C4-2B (cell line): ENCODE measurements at regions not wholly inside any gene's neighbourhood (a gene's known extent, or its start where the extent isn't known, plus 50 kb on each side); places are given as distances from the start of the nearest gene placed in this dataset.
"Not testable (repeated sequence)": the region's sequence is repeated elsewhere in the genome, so short reads cannot be mapped to it uniquely, and the experiment has no call there.

Experiments used
- H3K27ac ChIP-seq: fragments of 450-650 bp; 2 replicates; pipeline ENCODE4 v1.5.1; 2017
- CTCF ChIP-seq: fragments of 450-650 bp; conservative IDR thresholded peaks from 2 replicates; pipeline ENCODE4 v1.5.1; 2017; ENCODE audit warnings: mild to moderate bottlenecking
- ZFX ChIP-seq: fragments of 450-650 bp; IDR thresholded peaks from 2 replicates; pipeline ENCODE4 v1.6.1; 2017

- TF ChIP-seq CTCF (no peak), ZFX (no peak)
- no peak overlapping the region for H3K27ac ChIP-seq
These were observed 104.9 kb downstream of the CHIC2 start for GRCh38 chr4:53959343-53960120.

- TF ChIP-seq CTCF (no peak), ZFX (no peak)
- no peak overlapping the region for H3K27ac ChIP-seq
These were observed 108.0 kb downstream of the CHIC2 start for GRCh38 chr4:53956454-53956853.

- TF ChIP-seq ZFX (no peak), CTCF (no peak)
- H3K27ac ChIP-seq, result no peak overlapping the region
These were observed 108.4 kb downstream of the CHIC2 start for GRCh38 chr4:53956053-53956452.

GRCh38 chr4:53951414-53951813 is 113.0 kb downstream of the CHIC2 start:
- TF ChIP-seq ZFX, result no peak

GRCh38 chr4:53943345-53944085 is 120.9 kb downstream of the CHIC2 start:
- TF ChIP-seq CTCF (no peak), ZFX (no peak)
- H3K27ac ChIP-seq, result no peak overlapping the region

More at GRCh38 chr4:53951414-53951813, 113.0 kb downstream of the CHIC2 start:
- H3K27ac ChIP-seq, result no peak overlapping the region

- no peak for TF ChIP-seq CTCF
- TF ChIP-seq ZFX, result no peak
- H3K27ac ChIP-seq, result no peak overlapping the region
These were observed 121.7 kb downstream of the CHIC2 start for GRCh38 chr4:53942712-53943111.

GRCh38 chr4:53941331-53941730 is 123.1 kb downstream of the CHIC2 start:
- H3K27ac ChIP-seq, result no peak overlapping the region
- TF ChIP-seq ZFX (no peak), CTCF (no peak)

GRCh38 chr4:53939892-53940291 is 124.5 kb downstream of the CHIC2 start:
- H3K27ac ChIP-seq, result not testable (repeated sequence)
